IMR-90 (cell line): ENCODE measurements at regions not wholly inside any gene's neighbourhood (a gene's known extent, or its start where the extent isn't known, plus 50 kb on each side); places are given as distances from the start of the nearest gene placed in this dataset.

Source experiments
- ATAC-seq: fragments of 200-7000 bp; cut with Tn5 transposase; 2 replicates; pipeline ENCODE4 v1.9.1; 2020; ENCODE audit warnings: low read depth, mild to moderate bottlenecking, moderate library complexity
- BruUV-seq: library from RNA; stranded (reverse); fragments of 400-500 nt; replicated peaks from 2 replicates; lab custom pipeline; 2021; lab: Mats Ljungman, UMichigan
- CTCF ChIA-PET: fragments of 300-600 bp; formaldehyde crosslinking; extraction: SDS; loops from one replicate; lab custom pipeline; 2021; ENCODE audit warnings: antibody characterized with exemption; lab: Yijun Ruan, JAX
- POLR2A ChIA-PET: fragments of 300-600 bp; sonication (Branson Sonifier 250); formaldehyde crosslinking; loops from one replicate; lab custom pipeline; 2022; ENCODE audit warnings: antibody characterized with exemption; ENCODE audit not compliant: unreplicated experiment; lab: Charles Lee
- DNase-seq: peaks from one replicate; pipeline ENCODE4 v3.0.0; 2013
- H2AFZ ChIP-seq: replicated peaks from 2 replicates; pipeline ENCODE3; 2013; ENCODE audit warnings: low read length, mild to moderate bottlenecking; ENCODE audit not compliant: poor library complexity
- H2AK5ac ChIP-seq: 2 replicates; pipeline ENCODE4 v1.6.1; 2013; ENCODE audit warnings: low read depth, low read length, inconsistent platforms
- H2AK9ac ChIP-seq: replicated peaks from 2 replicates; pipeline ENCODE3; 2013; ENCODE audit warnings: mild to moderate bottlenecking, low read depth, low read length, moderate library complexity; ENCODE audit not compliant: poor library complexity
- H2BK120ac ChIP-seq: 2 replicates; pipeline ENCODE4 v1.6.1; 2013; ENCODE audit warnings: low read depth, low read length, inconsistent platforms
- H2BK15ac ChIP-seq: 3 replicates; pipeline ENCODE4 v1.6.1; 2013; ENCODE audit warnings: low read depth, low read length, inconsistent platforms
- H2BK20ac ChIP-seq: 2 replicates; pipeline ENCODE4 v1.6.1; 2013; ENCODE audit warnings: low read depth, mild to moderate bottlenecking, inconsistent platforms, low read length, moderate library complexity
- H2BK5ac ChIP-seq: 2 replicates; pipeline ENCODE4 v1.6.1; 2013; ENCODE audit warnings: mild to moderate bottlenecking, low read depth, low read length, inconsistent platforms; ENCODE audit not compliant: poor library complexity, severe bottlenecking
- H3K14ac ChIP-seq: replicated peaks from 2 replicates; pipeline ENCODE4 v1.6.1; 2013; ENCODE audit warnings: low read depth, low read length, inconsistent platforms
- H3K18ac ChIP-seq: 2 replicates; pipeline ENCODE4 v1.6.1; 2013; ENCODE audit warnings: low read depth, low read length, control low read depth
- H3K23ac ChIP-seq: 2 replicates; pipeline ENCODE4 v1.6.1; 2013; ENCODE audit warnings: low read depth, low read length, inconsistent platforms
- H3K27ac ChIP-seq: 2 replicates; pipeline ENCODE4 v1.5.1; 2013; ENCODE audit warnings: mild to moderate bottlenecking, control low read depth, low read length; ENCODE audit not compliant: insufficient read depth
- H3K27me3 ChIP-seq: 2 replicates; pipeline ENCODE4 v1.6.1; 2013; ENCODE audit warnings: low read length; ENCODE audit not compliant: control insufficient read depth, insufficient read depth
- H3K36me3 ChIP-seq: 2 replicates; pipeline ENCODE4 v1.6.1; 2013; ENCODE audit warnings: low read length, mixed read lengths; ENCODE audit not compliant: control insufficient read depth, insufficient read depth
- H3K4ac ChIP-seq: 2 replicates; pipeline ENCODE4 v1.6.1; 2013; ENCODE audit warnings: low read depth, low read length, inconsistent platforms
- H3K4me1 ChIP-seq: 2 replicates; pipeline ENCODE4 v1.6.1; 2013; ENCODE audit warnings: low read length, mixed read lengths; ENCODE audit not compliant: control insufficient read depth, insufficient read depth
- H3K4me2 ChIP-seq: 2 replicates; pipeline ENCODE4 v1.6.1; 2013; ENCODE audit warnings: low read depth, mild to moderate bottlenecking, control low read depth, low read length, moderate library complexity
- H3K4me3 ChIP-seq: 2 replicates; pipeline ENCODE4 v1.5.1; 2013; ENCODE audit warnings: low read depth, mild to moderate bottlenecking, control low read depth, low read length, moderate library complexity; ENCODE audit not compliant: insufficient read depth
- H3K56ac ChIP-seq: 2 replicates; pipeline ENCODE4 v1.6.1; 2013; ENCODE audit warnings: low read length, inconsistent platforms; ENCODE audit not compliant: insufficient read depth; ENCODE audit errors: extremely low read depth
- H3K79me1 ChIP-seq, 2 experiments: 2 replicates each; pipeline ENCODE4 v1.6.1; 2013; ENCODE audit warnings: low read length in 2 of 2, inconsistent platforms in 1 of 2, low read depth in 1 of 2
- H3K9ac ChIP-seq: 2 replicates; pipeline ENCODE4 v1.6.1; 2013; ENCODE audit warnings: low read depth, low read length, control low read depth
- H3K9me1 ChIP-seq: 2 replicates; pipeline ENCODE4 v1.6.1; 2013; ENCODE audit warnings: low read length, inconsistent platforms; ENCODE audit not compliant: insufficient read depth
- H3K9me3 ChIP-seq: 2 replicates; pipeline ENCODE4 v1.6.1; 2013; ENCODE audit warnings: low read length; ENCODE audit not compliant: control insufficient read depth, insufficient read depth
- H4K20me1 ChIP-seq: 2 replicates; pipeline ENCODE4 v1.6.1; 2013; ENCODE audit warnings: low read length, inconsistent platforms; ENCODE audit not compliant: insufficient read depth
- H4K5ac ChIP-seq: 2 replicates; pipeline ENCODE4 v1.6.1; 2013; ENCODE audit warnings: mild to moderate bottlenecking, low read depth, low read length, control low read depth
- H4K8ac ChIP-seq, 2 experiments: 2 replicates each; pipeline ENCODE4 v1.6.1; 2013; ENCODE audit warnings: low read depth in 2 of 2, low read length in 2 of 2, control low read depth in 1 of 2, inconsistent platforms in 1 of 2
- H4K91ac ChIP-seq: 2 replicates; pipeline ENCODE4 v1.6.1; 2013; ENCODE audit warnings: low read depth, low read length, inconsistent platforms; ENCODE audit not compliant: insufficient read depth
- BHLHE40 ChIP-seq: fragments of 150-350 bp; IDR thresholded peaks from 2 replicates; pipeline ENCODE4 v1.6.1; 2016; ENCODE audit warnings: mild to moderate bottlenecking, low read depth, low read length
- CEBPB ChIP-seq: IDR thresholded peaks from 2 replicates; pipeline ENCODE4 v1.6.1; 2012; ENCODE audit warnings: low read depth, low read length, improper control_type of control experiment
- CHD1 ChIP-seq: IDR thresholded peaks from 2 replicates; pipeline ENCODE4 v1.6.1; 2012; ENCODE audit warnings: low read depth, low read length, improper control_type of control experiment
- CTCF ChIP-seq: conservative IDR thresholded peaks from 2 replicates; pipeline ENCODE4 v1.5.1; 2012; ENCODE audit warnings: mild to moderate bottlenecking, low read depth, low read length, improper control_type of control experiment
- ELK1 ChIP-seq: fragments of 150-350 bp; IDR thresholded peaks from 2 replicates; pipeline ENCODE4 v1.6.1; 2016; ENCODE audit warnings: low read depth, mild to moderate bottlenecking, low read length, moderate library complexity, borderline replicate concordance
- FOS ChIP-seq: fragments of 150-350 bp; IDR thresholded peaks from 2 replicates; pipeline ENCODE4 v1.6.1; 2016; ENCODE audit warnings: low read depth, low read length
- MAFK ChIP-seq: IDR thresholded peaks from 2 replicates; pipeline ENCODE4 v1.6.1; 2012; ENCODE audit warnings: low read depth, low read length, improper control_type of control experiment
- MAZ ChIP-seq: IDR thresholded peaks from 2 replicates; pipeline ENCODE4 v1.6.1; 2012; ENCODE audit warnings: low read depth, mild to moderate bottlenecking, low read length, improper control_type of control experiment, moderate library complexity, borderline replicate concordance
- MXI1 ChIP-seq: IDR thresholded peaks from 2 replicates; pipeline ENCODE4 v1.6.1; 2012; ENCODE audit warnings: low read depth, mild to moderate bottlenecking, low read length, moderate library complexity, borderline replicate concordance
- NFE2L2 ChIP-seq: fragments of 150-350 bp; IDR thresholded peaks from 2 replicates; pipeline ENCODE4 v1.6.1; 2016; ENCODE audit warnings: low read depth, mild to moderate bottlenecking, low read length
- POLR2A ChIP-seq: IDR thresholded peaks from 2 replicates; pipeline ENCODE4 v1.6.1; 2012; ENCODE audit warnings: mild to moderate bottlenecking, low read depth, low read length
- RAD21 ChIP-seq: IDR thresholded peaks from 2 replicates; pipeline ENCODE4 v1.6.1; 2012; ENCODE audit warnings: low read length, improper control_type of control experiment
- RCOR1 ChIP-seq: IDR thresholded peaks from 2 replicates; pipeline ENCODE4 v1.6.1; 2012; ENCODE audit warnings: mild to moderate bottlenecking, low read length, improper control_type of control experiment; ENCODE audit not compliant: insufficient replicate concordance
- RFX5 ChIP-seq: IDR thresholded peaks from 2 replicates; pipeline ENCODE4 v1.8.0; 2012; ENCODE audit warnings: low read depth, mild to moderate bottlenecking, low read length, moderate library complexity
- SMC3 ChIP-seq: fragments of 150-350 bp; IDR thresholded peaks from 2 replicates; pipeline ENCODE4 v1.6.1; 2016; ENCODE audit warnings: low read depth, mild to moderate bottlenecking, antibody characterized with exemption, low read length, moderate library complexity
- WGBS, 2 experiments: methylation state at CpG; one replicate each; pipeline versions ENCODE4 v1.1.5 to v1.1.7; 2013; ENCODE audit warnings: missing lambda C conversion rate in 2 of 2; ENCODE audit not compliant: insufficient read length in 1 of 2; ENCODE audit errors: extremely low coverage in 2 of 2; 5-methylcytosine and 5-hydroxymethylcytosine counted together
- dilution Hi-C: fragments of 300-500 bp; cut with HindIII; formaldehyde crosslinking; loops from one replicate; pipeline ENCODE4 v1.14.3; 2018; ENCODE audit warnings: low sequenced_read_pairs; ENCODE audit not compliant: unreplicated experiment
- in situ Hi-C: fragments of 300-500 bp; cut with MboI; formaldehyde crosslinking; loops from 3 replicates; pipeline ENCODE4 v1.14.3; 2019; ENCODE audit warnings: low sequenced_read_pairs, inconsistent platforms, mixed read lengths
- intact Hi-C: fragments of 100-400 bp; cut with micrococcal nuclease; formaldehyde crosslinking; loops from 2 replicates; pipeline ENCODE4 v1.10.0; 2022
- TF ChIP-seq, protein P1 (sequence below): fragments of 150-350 bp; IDR thresholded peaks from 2 replicates; pipeline ENCODE4 v1.6.1; 2017; ENCODE audit warnings: mild to moderate bottlenecking, antibody characterized with exemption, low read length, low read depth

DNA sequence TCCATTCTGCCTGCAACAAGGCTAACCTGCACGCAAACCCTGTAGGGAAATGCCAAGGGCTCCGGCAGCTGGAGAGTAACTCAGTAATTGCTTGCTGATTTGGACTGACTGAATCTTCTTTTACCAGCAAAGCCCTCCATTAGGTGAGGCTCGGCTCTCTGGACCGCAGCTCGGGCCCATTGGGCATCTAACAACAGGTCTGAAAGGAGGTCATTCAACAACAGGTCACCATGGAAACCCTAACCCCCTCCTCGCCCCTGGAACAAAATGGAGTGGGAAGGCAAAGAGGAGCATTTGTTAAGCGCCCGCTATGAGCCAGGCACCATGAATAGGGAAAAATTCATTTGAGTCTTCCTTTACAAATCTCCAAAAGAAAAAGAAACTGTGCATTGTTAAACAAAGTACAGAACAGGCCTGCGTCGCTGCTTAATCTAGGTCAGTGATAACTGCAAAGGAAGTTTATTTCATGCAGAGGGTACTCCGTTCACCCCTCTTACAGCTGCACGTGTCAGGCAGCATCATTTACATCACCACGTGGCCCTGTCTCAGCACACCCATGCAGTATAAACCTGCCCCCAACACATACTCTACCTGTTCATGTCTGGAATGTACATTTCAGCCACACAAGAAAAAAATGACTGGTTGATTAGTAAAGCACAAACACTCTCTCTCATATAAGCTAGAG, 248.8 kb upstream of the NEBL start:
- Histone ChIP-seq H2BK15ac (no peak overlapping the region), H3K79me1 (no peaks in the 10 kb centered on the region), H4K20me1 (no peaks in the 10 kb centered on the region), H2AK9ac (no peak overlapping the region), H4K5ac (no peak overlapping the region), H3K9ac (no peak overlapping the region), H3K36me3 (no peaks in the 10 kb centered on the region), H3K4me2 (no peak overlapping the region), H3K9me1 (no peaks in the 10 kb centered on the region), H3K23ac (no peak overlapping the region), H3K4ac (no peak overlapping the region), H4K8ac (no peak overlapping the region), H2BK120ac (no peak overlapping the region), H3K18ac (no peak overlapping the region), H3K27me3 (no peaks in the 10 kb centered on the region), H3K4me3 (no peak overlapping the region), H3K56ac (no peak overlapping the region), H3K9me3 (no peaks in the 10 kb centered on the region), H2AK5ac (no peak overlapping the region), H2BK20ac (no peak overlapping the region), H2BK5ac (no peak overlapping the region), H3K27ac (no peak overlapping the region), H3K4me1 (no peaks in the 10 kb centered on the region), H2AFZ (peak overlapping the region; percentile 41), H3K14ac (no peak overlapping the region), H4K91ac (no peak overlapping the region)
- CTCF ChIA-PET, result no interaction called here
- in situ Hi-C loops, result no loop called here
- POLR2A ChIA-PET, result no interaction called here
- WGBS, 2 experiments, result 80% methylated on average over 1 of the region's 13 CpGs; no CpG with 5 or more reads in 1 of the 2 experiments
- dilution Hi-C loops, result no loop called here
- ATAC-seq (no peak), DNase-seq (no peak)
- intact Hi-C loops, result no loop called here
- TF ChIP-seq ELK1, result no peak
- no peak for TF ChIP-seq RFX5
- no peak for TF ChIP-seq NFE2L2
- TF ChIP-seq CEBPB, result no peak
- no peak for TF ChIP-seq CTCF
- TF ChIP-seq MAFK, result no peak
- TF ChIP-seq RCOR1, result no peak
- no peak for TF ChIP-seq POLR2A
- TF ChIP-seq BHLHE40, result no peak
- TF ChIP-seq RAD21, result no peak
- TF ChIP-seq MXI1, result no peak
- no peak for TF ChIP-seq SMC3
- no peak for TF ChIP-seq FOS
- TF ChIP-seq CHD1, result no peak
- TF ChIP-seq, protein P1, sequence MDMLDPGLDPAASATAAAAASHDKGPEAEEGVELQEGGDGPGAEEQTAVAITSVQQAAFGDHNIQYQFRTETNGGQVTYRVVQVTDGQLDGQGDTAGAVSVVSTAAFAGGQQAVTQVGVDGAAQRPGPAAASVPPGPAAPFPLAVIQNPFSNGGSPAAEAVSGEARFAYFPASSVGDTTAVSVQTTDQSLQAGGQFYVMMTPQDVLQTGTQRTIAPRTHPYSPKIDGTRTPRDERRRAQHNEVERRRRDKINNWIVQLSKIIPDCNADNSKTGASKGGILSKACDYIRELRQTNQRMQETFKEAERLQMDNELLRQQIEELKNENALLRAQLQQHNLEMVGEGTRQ, result no peak
- TF ChIP-seq MAZ, result no peak
- no TSS peak for BruUV-seq
